ENCODE measurements at regions not wholly inside any gene's neighbourhood (a gene's known extent, or its start where the extent isn't known, plus 50 kb on each side); places are given as distances from the start of the nearest gene placed in this dataset.

DNA sequence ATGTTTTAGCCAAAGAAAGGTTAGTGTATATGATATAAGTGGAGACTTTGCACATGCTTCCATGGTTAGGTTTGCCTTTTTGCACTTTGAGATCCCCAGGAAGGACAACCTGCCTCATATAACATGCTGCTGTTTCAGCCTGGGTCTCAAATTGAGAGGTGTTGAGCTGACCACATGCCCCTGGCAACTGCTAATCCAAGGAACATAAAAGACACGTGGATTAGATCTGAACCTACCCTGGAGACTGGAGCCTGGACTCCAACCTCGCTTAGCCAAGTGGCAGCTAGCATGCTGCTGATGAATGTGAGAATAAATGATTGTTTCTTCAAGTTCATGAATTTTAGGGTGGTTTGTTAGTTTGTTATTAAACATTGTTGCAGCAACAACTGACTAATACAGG lies 301.8 kb upstream of the TBC1D5 start:
- TF ChIP-seq EZH2 (IDR thresholded peaks at IDR 0.05; ENCODE audit: borderline replicate concordance, insufficient read depth, low read depth, low read length, poor library complexity, severe bottlenecking): no peak
- TF ChIP-seq, protein P1, sequence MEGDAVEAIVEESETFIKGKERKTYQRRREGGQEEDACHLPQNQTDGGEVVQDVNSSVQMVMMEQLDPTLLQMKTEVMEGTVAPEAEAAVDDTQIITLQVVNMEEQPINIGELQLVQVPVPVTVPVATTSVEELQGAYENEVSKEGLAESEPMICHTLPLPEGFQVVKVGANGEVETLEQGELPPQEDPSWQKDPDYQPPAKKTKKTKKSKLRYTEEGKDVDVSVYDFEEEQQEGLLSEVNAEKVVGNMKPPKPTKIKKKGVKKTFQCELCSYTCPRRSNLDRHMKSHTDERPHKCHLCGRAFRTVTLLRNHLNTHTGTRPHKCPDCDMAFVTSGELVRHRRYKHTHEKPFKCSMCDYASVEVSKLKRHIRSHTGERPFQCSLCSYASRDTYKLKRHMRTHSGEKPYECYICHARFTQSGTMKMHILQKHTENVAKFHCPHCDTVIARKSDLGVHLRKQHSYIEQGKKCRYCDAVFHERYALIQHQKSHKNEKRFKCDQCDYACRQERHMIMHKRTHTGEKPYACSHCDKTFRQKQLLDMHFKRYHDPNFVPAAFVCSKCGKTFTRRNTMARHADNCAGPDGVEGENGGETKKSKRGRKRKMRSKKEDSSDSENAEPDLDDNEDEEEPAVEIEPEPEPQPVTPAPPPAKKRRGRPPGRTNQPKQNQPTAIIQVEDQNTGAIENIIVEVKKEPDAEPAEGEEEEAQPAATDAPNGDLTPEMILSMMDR (IDR thresholded peaks at IDR 0.05): no peak

Measured in B cell (primary cell).